ENCODE measurements at regions not wholly inside any gene's neighbourhood (a gene's known extent, or its start where the extent isn't known, plus 50 kb on each side); places are given as distances from the start of the nearest gene placed in this dataset.

DNA sequence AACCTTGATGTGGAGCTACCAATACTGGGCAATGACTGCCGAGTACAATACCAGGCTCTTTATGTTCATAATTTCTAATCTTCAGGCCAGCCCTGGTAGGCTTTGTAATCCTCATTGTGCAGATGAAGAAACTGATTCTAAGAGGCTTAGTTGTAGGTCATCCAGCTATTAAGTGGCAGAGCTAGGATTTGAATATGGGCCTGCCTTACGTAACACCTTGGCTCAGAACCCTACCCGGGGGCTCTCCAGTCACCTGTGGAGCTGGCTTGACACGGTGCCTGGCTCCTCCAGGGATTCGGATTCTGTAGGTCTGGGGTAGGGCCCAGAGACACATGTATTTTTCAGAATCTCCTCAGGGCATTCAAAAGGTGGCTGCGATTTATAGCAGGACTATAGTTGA lies 515.5 kb downstream of the QKI start:
- Histone ChIP-seq H3K36me3 (ENCODE audit: insufficient read depth, low read length) (no peaks in the 10 kb centered on the region), H3K4me1 (ENCODE audit: insufficient read depth, low read length) (peaks cover 8% of the 10 kb centered on the region; the same call in 1 of the 2 replicates), H3K9me3 (ENCODE audit: insufficient read depth, low read depth, low read length) (no peaks in the 10 kb centered on the region), H3K27ac (ENCODE audit: low read depth, low read length) (no peak overlapping the region), H3K9ac (ENCODE audit: low read depth, low read length) (no peak overlapping the region), H3K27me3 (ENCODE audit: insufficient read depth, low read length) (no peaks in the 10 kb centered on the region), H3K4me3 (ENCODE audit: low read length) (no peak overlapping the region)
- WGBS = 96% methylated on average over 6 of the region's 6 CpGs

DNA sequence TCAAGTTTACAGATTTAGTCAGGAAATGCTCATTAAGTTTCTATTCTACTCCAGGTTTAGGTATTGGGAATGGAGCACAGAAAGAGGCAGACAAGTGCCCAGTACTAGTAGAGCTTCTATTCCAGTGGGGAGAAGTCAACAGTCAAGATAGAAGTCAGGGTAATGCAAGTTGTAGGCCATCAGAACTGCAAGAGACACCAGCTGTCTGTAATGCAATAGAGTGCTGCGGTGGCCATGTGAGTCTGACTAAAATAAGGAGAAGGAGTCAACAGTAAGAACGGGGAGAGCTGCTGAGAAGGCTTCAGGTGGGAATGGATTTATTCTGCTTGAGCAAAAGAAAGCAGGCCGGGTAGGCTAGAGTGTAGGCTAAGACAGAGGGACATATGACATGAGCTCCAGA lies 515.0 kb downstream of the QKI start:
- Histone ChIP-seq H3K27ac (ENCODE audit: low read depth, low read length) (no peak overlapping the region), H3K9ac (ENCODE audit: low read depth, low read length) (no peak overlapping the region), H3K4me3 (ENCODE audit: low read length) (no peak overlapping the region), H3K27me3 (ENCODE audit: insufficient read depth, low read length) (no peaks in the 10 kb centered on the region), H3K4me1 (ENCODE audit: insufficient read depth, low read length) (peaks cover 8% of the 10 kb centered on the region; the same call in 1 of the 2 replicates), H3K36me3 (ENCODE audit: insufficient read depth, low read length) (no peaks in the 10 kb centered on the region), H3K9me3 (ENCODE audit: insufficient read depth, low read depth, low read length) (no peaks in the 10 kb centered on the region)
- WGBS = 88% methylated on average over 3 of the region's 3 CpGs

DNA sequence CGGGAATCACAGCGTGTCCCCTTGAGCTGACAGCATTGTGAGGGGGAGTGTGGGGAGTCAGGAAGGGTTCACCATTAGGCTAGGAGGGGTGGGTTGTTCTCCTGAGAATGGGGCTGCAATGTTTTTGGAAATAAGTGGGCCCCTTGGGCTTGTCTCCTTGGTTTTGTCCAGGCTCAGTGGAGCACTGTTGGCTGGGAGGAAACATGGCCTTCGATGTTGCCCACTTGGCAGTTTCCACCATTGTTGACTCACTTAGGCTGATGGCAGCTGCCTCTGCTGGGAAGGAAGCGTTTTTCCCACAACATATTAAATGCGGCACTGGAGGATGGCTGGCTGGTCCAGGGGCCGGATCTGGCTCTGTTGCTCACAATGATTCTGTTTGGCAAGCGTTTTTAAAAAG lies 512.1 kb downstream of the QKI start:
- Histone ChIP-seq H3K36me3 (ENCODE audit: insufficient read depth, low read length) (no peaks in the 10 kb centered on the region), H3K27ac (ENCODE audit: low read depth, low read length) (no peak overlapping the region), H3K9ac (ENCODE audit: low read depth, low read length) (no peak overlapping the region), H3K27me3 (ENCODE audit: insufficient read depth, low read length) (no peaks in the 10 kb centered on the region), H3K4me1 (ENCODE audit: insufficient read depth, low read length) (peaks cover 8% of the 10 kb centered on the region; the same call in 1 of the 2 replicates), H3K9me3 (ENCODE audit: insufficient read depth, low read depth, low read length) (no peaks in the 10 kb centered on the region), H3K4me3 (ENCODE audit: low read length) (no peak overlapping the region)
- WGBS = 93% methylated on average over 7 of the region's 7 CpGs

DNA sequence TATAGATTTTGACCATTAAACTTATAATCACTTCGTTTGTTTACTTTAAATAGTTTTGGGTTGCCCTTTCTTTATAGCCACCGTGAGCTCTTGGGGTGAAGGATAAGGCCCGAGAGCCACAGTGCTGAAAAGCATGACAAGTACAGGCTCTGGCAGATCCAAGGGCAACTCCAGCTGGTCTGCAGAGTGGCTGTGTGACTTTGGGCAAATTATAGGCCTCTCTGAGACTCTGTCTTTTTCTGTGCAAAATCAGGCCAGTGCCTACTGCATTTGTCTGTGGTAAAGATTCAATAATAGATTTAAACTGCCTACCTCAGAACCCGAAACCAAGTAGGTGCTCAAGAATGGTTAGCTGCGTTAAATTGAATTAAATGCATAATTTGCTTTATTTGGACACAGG lies 511.3 kb downstream of the QKI start:
- peaks cover 8% of the 10 kb centered on the region; the same call in 1 of the 2 replicates for H3K4me1 ChIP-seq (ENCODE audit: insufficient read depth, low read length)
- WGBS = 97% methylated on average over 5 of the region's 5 CpGs
- H3K27ac ChIP-seq (ENCODE audit: low read depth, low read length) = no peak overlapping the region
- no peaks in the 10 kb centered on the region for H3K27me3 ChIP-seq (ENCODE audit: insufficient read depth, low read length)
- no peaks in the 10 kb centered on the region for H3K9me3 ChIP-seq (ENCODE audit: insufficient read depth, low read depth, low read length)
- no peaks in the 10 kb centered on the region for H3K36me3 ChIP-seq (ENCODE audit: insufficient read depth, low read length)
- no peak overlapping the region for H3K4me3 ChIP-seq (ENCODE audit: low read length)
- H3K9ac ChIP-seq (ENCODE audit: low read depth, low read length) = no peak overlapping the region

DNA sequence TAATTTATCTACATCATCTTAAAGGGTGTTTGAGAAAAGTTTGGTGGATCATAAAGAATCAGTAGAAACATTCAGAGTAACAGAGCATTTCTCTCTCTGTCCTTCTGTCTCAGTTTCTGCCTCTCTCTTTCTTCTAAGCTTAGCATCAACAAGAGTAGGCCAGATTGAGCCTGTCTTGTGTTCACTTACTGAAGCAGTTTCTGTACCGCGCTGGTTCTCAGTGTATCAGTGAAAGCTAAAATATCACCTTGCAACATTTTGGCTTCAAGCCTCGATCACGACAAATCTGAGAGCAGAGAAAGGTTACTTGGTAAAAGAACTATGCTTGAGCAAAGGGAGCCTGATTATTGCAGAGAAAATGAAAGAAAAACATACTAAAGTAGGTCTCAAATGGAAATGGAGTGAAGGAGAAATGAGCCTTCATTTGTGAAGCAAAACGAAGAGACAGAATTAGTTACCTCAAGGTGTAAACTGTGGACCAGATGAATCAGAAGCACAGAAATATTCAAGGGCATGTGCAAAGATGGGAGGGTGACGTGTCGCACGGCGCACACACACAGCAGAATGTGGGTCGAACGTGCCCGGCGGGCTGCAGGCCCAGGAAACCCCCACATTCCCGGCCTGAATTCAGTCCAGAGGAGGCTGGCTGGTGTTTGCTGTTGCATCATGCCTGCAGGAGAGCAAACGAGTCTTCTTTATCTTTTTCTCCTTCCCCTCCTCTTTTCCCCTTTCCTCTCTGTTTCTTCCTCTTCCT lies 509.3 kb downstream of the QKI start:
- 93% methylated on average over 15 of the region's 15 CpGs for WGBS
- peaks cover 8% of the 10 kb centered on the region; the same call in 1 of the 2 replicates for H3K4me1 ChIP-seq (ENCODE audit: insufficient read depth, low read length)
- H3K9me3 ChIP-seq (ENCODE audit: insufficient read depth, low read depth, low read length) = no peaks in the 10 kb centered on the region
- no peak overlapping the region for H3K27ac ChIP-seq (ENCODE audit: low read depth, low read length)
- no peaks in the 10 kb centered on the region for H3K36me3 ChIP-seq (ENCODE audit: insufficient read depth, low read length)
- H3K4me3 ChIP-seq (ENCODE audit: low read length) = no peak overlapping the region
- H3K9ac ChIP-seq (ENCODE audit: low read depth, low read length) = no peak overlapping the region
- no peaks in the 10 kb centered on the region for H3K27me3 ChIP-seq (ENCODE audit: insufficient read depth, low read length)

DNA sequence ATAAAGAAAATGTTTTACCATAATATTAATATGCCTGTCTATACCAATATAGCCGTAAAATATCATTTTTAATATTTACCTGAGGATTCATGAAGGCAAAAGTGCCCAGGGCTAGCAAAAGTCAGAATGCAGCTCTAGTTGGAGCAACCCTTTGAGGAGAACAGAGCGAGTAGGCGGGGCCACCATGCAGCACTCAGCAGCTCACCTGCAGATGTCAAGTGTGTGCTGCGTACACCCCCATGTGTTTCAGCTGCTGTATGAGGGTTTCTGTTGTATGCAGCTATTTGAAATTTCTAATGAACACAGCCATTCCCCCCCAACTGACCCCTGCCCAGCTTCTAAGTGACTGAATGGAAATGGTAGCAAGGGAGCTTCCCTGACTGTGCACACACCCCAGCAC lies 508.0 kb downstream of the QKI start:
- H3K4me1 ChIP-seq (ENCODE audit: insufficient read depth, low read length) = no peaks in the 10 kb centered on the region
- 97% methylated on average over 4 of the region's 4 CpGs for WGBS
- H3K9ac ChIP-seq (ENCODE audit: low read depth, low read length) = no peak overlapping the region
- H3K36me3 ChIP-seq (ENCODE audit: insufficient read depth, low read length) = no peaks in the 10 kb centered on the region
- no peak overlapping the region for H3K4me3 ChIP-seq (ENCODE audit: low read length)
- no peaks in the 10 kb centered on the region for H3K9me3 ChIP-seq (ENCODE audit: insufficient read depth, low read depth, low read length)
- H3K27ac ChIP-seq (ENCODE audit: low read depth, low read length) = no peak overlapping the region
- no peaks in the 10 kb centered on the region for H3K27me3 ChIP-seq (ENCODE audit: insufficient read depth, low read length)

DNA sequence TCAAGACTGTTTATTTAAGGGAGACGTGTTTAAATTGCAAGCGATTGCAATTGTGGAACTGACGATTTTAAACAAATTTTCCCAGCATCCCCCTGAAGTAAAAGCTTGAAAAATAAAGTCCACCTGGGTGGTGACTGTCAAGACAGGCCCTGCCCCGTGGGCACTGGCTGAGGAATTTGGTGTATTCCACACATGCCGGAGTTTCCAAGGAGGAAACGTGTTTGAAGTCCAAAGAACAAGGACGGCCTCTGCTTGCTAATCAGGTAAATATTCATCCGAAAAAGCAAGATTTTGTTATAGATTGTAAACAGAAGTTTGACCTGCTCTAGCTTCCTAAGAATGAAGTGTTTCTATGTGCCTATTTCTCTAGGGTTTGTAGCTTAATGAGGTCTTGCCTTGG lies 505.1 kb downstream of the QKI start:
- H3K27me3 ChIP-seq (ENCODE audit: insufficient read depth, low read length) = no peaks in the 10 kb centered on the region
- WGBS = 93% methylated on average over 8 of the region's 8 CpGs
- H3K4me1 ChIP-seq (ENCODE audit: insufficient read depth, low read length) = no peaks in the 10 kb centered on the region
- H3K36me3 ChIP-seq (ENCODE audit: insufficient read depth, low read length) = no peaks in the 10 kb centered on the region
- no peaks in the 10 kb centered on the region for H3K9me3 ChIP-seq (ENCODE audit: insufficient read depth, low read depth, low read length)
- no peak overlapping the region for H3K9ac ChIP-seq (ENCODE audit: low read depth, low read length)
- H3K4me3 ChIP-seq (ENCODE audit: low read length) = no peak overlapping the region
- no peak overlapping the region for H3K27ac ChIP-seq (ENCODE audit: low read depth, low read length)

DNA sequence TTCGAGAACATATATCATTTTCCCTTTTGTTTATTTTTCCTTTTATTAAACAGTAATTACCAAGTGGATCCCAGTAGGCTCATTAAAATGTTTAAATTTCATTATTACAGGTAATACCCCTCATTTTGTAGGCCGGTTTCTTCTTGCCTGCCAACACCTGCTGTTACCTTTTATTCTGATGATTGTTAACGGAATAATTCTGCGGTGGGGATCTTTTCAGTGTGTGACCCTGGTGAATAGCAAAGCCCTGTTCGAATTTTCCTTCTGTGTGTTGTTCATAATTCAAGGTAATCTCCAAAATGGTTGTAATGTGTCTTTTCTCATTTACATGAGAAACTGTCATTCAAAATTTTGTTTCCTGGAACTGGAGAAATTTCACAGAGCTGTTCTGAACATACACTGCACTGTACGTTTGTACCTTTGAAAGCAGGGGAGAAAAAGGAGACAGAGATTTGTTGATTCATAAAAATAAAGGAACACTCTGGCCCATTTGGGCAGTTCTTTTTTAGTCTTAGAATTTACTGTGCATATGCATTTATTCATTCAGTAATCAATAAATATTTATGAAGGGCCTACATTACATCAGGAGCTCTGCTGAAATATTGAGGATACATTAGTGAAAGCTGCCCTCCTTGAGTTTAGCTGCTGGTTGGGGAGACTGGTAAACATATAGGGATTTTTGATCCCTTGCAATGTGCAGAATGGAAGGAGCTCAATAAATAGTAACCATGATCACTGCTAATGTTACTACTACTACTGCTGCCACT lies 502.0 kb downstream of the QKI start:
- WGBS = 97% methylated on average over 5 of the region's 6 CpGs
- Histone ChIP-seq H3K9me3 (ENCODE audit: insufficient read depth, low read depth, low read length) (no peaks in the 10 kb centered on the region), H3K27me3 (ENCODE audit: insufficient read depth, low read length) (no peaks in the 10 kb centered on the region), H3K27ac (ENCODE audit: low read depth, low read length) (no peak overlapping the region), H3K36me3 (ENCODE audit: insufficient read depth, low read length) (no peaks in the 10 kb centered on the region), H3K9ac (ENCODE audit: low read depth, low read length) (no peak overlapping the region), H3K4me1 (ENCODE audit: insufficient read depth, low read length) (no peaks in the 10 kb centered on the region), H3K4me3 (ENCODE audit: low read length) (no peak overlapping the region)

DNA sequence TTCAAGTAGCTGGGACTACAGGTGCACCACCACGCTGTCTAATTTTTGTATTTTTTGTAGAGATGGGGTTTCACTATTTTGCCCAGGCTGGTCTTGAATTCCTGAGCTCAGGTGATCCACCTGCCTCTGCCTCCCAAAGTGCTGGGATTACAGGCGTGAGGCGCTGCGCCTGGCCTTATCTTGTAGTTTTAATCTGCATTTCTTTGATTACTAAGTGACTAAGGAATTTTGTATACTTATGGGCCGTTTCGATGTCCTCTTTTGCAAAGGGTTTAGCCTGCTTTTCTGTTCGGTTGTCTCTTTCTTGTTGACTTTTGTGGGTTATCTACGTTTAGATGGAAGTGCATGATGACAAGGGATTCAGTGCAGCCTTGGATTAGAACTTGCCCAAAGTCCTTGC lies 500.6 kb downstream of the QKI start:
- Histone ChIP-seq H3K9me3 (ENCODE audit: insufficient read depth, low read depth, low read length) (no peaks in the 10 kb centered on the region), H3K27ac (ENCODE audit: low read depth, low read length) (no peak overlapping the region)
- 93% methylated on average over 8 of the region's 8 CpGs for WGBS

DNA sequence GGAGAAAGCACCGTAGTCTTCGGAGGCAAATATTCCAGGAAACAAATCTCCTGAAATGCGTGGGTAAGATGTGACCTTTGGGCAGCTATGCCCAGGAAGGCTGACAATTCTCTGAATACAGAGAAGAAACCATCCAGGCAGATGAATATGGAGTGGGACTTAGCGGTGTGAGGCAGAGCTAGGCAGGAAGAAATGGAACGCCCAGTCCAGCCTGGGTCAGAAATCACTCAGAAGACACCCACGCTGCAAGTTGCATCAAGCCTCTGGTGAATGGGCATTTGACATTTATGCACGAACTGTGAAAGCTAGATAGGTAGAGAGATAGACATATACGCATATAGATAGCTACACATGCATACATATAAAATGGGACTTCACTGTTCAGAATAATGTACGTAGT lies 498.5 kb downstream of the QKI start:
- Histone ChIP-seq H3K9ac (ENCODE audit: low read depth, low read length) (no peak overlapping the region), H3K9me3 (ENCODE audit: insufficient read depth, low read depth, low read length) (no peaks in the 10 kb centered on the region), H3K4me3 (ENCODE audit: low read length) (no peak overlapping the region), H3K36me3 (ENCODE audit: insufficient read depth, low read length) (no peaks in the 10 kb centered on the region), H3K4me1 (ENCODE audit: insufficient read depth, low read length) (no peaks in the 10 kb centered on the region), H3K27me3 (ENCODE audit: insufficient read depth, low read length) (no peaks in the 10 kb centered on the region), H3K27ac (ENCODE audit: low read depth, low read length) (no peak overlapping the region)
- 96% methylated on average over 9 of the region's 9 CpGs for WGBS

More for the DNA sequence above, 500.6 kb downstream of the QKI start:
- no peaks in the 10 kb centered on the region for H3K4me1 ChIP-seq (ENCODE audit: insufficient read depth, low read length)
- H3K9ac ChIP-seq (ENCODE audit: low read depth, low read length) = no peak overlapping the region
- no peaks in the 10 kb centered on the region for H3K36me3 ChIP-seq (ENCODE audit: insufficient read depth, low read length)
- H3K4me3 ChIP-seq (ENCODE audit: low read length) = no peak overlapping the region
- no peaks in the 10 kb centered on the region for H3K27me3 ChIP-seq (ENCODE audit: insufficient read depth, low read length)

DNA sequence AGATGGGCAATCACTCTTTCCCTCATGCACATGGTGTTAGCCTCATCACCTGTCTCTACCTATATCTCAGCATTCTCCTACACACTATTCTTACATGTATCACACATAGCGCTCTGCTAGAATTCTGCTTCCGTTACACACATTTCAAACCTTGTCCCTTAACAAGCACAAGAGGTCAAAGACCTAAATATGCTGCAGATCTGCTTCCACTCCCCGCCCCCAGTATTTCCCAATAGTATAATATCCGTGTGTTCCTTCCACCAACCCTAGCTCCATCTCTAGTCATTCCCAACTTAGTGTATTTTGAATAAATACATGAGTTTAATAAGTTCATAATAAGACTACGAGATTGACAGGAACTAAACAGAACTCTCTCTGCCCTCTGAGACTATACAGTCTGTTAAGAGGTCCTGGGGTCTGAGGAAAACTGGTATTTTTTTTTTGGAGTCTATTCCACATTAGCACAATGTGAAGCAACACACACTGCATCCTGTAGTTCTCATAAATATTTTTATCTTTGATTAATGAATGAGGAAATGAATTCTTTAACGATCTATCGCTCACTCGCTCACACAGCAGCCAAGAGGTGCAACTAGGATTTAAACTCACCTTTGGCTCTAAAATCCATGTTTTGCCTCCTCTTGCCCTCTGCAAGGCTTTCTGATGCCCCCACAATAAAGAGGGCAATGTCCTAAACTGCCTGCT lies 491.6 kb downstream of the QKI start:
- Histone ChIP-seq H3K27ac (ENCODE audit: low read depth, low read length) (no peak overlapping the region), H3K9ac (ENCODE audit: low read depth, low read length) (no peak overlapping the region), H3K9me3 (ENCODE audit: insufficient read depth, low read depth, low read length) (no peaks in the 10 kb centered on the region), H3K27me3 (ENCODE audit: insufficient read depth, low read length) (no peaks in the 10 kb centered on the region), H3K4me1 (ENCODE audit: insufficient read depth, low read length) (peaks cover under 1% of the 10 kb centered on the region; the same call in 1 of the 2 replicates), H3K36me3 (ENCODE audit: insufficient read depth, low read length) (no peaks in the 10 kb centered on the region), H3K4me3 (ENCODE audit: low read length) (no peak overlapping the region)
- WGBS = 94% methylated on average over 7 of the region's 8 CpGs

Data from HUES64 (cell line).